GM21723 (cell line): ENCODE measurements at regions not wholly inside any gene's neighbourhood (a gene's known extent, or its start where the extent isn't known, plus 50 kb on each side); places are given as distances from the start of the nearest gene placed in this dataset.

Experiments
- ATAC-seq: cut with Tn5 transposase; IDR thresholded peaks from one replicate; pipeline ENCODE4 v1.9.1; 2021; ENCODE audit warnings: mild to moderate bottlenecking, moderate library complexity; ENCODE audit not compliant: unreplicated experiment

DNA sequence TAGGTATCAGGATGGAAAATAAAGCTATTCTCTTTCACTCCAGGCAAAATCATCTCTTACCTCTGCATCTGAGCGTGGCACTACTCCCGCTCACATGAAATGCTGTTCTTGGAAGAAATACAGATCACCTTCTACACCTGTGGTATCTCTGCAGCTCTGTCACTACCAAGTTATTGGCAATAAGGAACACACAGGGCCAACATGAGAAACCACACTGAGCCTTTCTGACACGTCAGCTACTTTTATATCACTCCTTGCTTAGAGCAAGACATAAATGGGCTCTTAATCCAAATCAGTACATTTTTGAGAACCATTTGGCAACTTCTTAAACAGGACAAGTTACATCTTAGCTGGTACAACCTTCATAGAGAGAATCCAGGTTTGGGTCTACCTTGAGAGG, 101.8 kb upstream of the GUCY1A1 start:
- no peak for ATAC-seq

DNA sequence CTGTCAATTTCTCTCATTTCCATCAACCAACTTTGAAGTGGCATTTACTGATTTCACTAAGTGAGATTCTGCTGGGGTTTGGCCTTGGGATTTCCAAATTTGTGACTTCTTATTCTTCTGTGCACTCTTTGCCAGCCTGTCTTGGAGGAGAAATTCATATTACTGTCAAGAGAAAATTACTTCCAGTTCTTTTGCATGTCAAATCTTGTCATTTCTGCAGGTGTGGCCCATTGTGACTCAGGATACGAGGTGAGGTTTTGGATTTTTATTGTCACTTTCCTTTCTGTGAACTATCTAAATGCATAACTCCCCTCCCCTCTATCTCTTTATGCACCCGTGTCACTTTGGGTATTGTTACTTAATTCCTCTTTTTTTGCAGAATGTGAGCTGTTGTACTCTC, 102.6 kb upstream of the GUCY1A1 start:
- ATAC-seq: no peak

DNA sequence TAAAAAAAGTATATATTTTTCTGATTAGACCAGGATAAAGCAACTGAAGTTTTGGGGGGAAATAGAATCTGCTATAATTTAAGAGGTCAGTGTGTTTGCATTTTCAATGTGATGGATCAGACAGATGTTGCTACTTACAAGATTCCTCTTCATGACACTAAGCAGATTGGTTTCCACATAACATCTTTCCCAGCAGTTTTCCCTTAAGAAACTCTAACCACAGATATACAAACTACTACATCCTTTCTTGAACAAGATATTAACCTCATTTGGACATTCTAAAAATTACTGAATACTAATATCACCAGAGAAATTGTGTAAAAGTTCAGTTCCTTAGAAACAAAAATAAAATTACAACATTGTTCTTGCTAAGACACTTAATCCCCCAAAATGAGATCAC, 106.7 kb upstream of the GUCY1A1 start:
- no peak for ATAC-seq

DNA sequence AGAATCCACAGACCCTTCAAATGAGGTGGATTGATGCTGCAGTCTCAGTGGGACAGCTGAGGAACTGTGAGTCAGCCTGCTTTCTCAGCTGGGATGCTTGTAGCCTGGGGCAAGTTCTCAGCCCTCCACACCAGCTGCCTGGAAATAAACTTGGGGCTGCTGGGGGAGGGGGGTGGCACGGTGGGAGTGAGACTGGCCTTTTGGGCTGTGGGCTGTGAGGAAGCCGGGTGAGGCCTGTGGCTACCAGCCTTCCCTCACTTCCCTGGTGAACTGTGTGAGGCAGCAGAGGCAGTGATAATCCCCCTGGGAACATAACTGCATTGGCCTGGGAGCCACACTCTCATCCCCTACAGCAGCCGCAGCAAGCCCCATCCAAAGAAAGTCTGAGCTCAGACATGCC, 114.5 kb upstream of the GUCY1A1 start:
- no peak for ATAC-seq

DNA sequence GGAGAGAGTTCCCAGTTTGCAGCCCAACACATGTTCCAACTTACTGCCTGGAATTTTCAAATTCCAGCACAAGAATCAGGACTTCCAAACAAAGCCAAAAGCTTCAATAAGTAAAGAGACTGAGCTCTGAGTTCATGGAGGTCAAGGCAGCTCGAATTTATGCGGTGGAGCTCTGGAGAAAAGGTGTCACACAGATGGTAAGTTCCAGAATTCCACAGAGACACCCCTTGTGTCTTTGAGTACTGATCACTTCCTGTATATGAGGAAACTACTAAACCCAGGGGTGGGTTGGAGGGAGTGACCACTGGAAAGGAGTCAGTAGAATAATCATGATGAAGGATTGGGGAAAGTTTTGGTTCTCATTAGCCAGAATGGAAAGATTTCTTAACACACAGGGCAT, 118.5 kb upstream of the GUCY1A1 start:
- no peak for ATAC-seq

DNA sequence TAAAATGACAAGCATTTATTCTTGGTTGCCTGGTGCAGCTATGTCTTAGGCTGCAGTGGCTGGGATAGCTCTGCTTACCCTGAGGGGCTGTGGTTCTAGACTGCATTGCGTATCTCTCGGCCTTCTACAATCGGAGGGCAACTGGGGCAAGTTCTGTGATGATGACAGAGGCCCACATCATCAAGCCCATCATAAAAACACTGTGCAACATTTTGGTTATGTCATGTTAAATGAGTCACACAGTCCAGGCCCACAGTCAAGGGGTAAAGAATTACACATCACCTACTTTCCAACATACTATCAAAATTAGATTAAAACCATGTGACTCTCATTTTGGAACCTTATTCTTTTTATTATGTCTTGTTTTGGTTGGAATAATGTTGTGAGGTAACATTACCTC, 120.2 kb upstream of the GUCY1A1 start:
- no peak for ATAC-seq

DNA sequence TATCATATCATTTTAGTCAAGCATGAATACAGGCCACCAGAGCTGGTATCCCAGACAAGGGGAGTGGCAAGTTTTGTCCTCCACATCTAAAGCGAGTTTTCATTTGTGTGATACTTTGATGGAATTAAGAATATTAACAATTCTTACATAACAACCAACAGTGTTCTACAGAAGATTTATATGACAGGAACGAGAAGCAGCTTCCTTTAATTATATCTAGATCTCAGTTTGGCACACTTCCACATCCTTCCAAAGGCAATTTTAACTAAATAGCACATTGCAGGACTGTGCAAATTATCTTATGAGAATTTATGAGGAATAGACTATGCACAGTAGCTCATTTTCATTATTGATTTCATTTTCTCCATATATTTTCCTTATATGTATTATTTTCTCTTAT, 121.2 kb upstream of the GUCY1A1 start:
- ATAC-seq: no peak

DNA sequence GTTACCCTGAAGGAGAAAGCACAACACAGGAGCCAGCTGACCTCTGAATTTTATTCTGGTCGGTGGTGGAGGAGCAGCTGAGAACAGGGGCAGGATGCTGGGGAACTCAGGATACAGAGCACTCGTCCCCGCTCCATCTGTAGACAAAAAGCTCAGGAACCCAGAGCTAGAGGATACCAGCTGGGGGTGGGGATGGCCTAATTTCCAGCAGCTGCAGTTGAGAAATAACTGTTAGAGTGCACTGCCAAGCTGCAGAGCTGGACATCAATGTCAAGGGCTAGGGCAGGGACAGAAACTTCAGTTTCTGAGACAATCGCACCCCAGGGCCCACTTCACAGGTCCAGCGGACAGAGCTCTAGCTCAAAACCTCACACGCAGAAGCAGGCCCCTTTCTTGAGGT, 122.1 kb upstream of the GUCY1A1 start:
- no peak for ATAC-seq

DNA sequence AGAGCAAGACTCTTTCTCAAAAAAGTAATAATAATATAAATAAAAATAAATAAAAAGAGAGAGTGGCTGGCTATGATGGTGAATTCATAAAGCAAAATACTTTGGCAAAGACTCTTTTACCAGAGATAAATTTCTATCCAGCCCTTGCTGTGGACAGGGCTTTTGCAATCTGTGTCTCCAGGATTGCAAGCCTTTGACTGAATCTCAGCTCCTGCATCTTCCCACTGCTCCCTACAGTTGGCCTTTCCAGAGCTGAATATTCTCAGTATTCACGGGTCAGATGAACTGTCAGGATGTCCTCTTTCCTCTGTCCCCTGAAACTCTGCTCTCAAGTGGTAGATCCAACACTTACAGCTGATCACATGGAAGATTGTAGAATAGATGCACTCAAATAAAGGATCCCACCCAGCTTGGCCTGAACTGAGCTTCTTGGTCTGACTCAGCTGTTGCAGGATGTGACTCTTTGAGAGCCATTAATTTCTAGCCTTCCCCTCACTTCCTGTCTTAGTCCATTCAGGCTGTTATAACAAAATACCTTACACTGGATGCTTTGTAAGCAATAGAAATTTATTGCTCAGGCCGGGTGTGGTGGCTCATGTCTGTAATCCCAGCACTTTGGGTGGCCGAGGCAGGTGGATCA, 123.4 kb upstream of the GUCY1A1 start:
- no peak for ATAC-seq

DNA sequence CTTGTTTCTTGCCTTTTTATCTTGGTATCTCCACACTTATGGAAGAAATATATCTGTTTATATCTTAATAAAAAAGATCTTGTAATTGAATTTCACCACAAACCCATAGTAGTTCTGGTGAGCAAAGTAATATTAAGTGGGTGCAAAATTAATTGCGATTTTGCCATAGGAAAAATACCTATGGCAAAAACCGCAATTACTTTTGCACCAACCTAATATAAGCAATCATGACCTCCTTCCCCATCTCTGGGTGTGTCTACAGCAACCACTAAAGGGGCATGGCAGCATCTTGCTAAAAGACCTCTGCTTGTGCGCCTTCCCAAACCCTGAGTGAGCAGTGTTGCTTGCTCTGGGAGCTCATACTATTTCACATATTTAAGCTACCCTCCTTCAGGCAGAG, 124.2 kb upstream of the GUCY1A1 start:
- ATAC-seq: no peak

DNA sequence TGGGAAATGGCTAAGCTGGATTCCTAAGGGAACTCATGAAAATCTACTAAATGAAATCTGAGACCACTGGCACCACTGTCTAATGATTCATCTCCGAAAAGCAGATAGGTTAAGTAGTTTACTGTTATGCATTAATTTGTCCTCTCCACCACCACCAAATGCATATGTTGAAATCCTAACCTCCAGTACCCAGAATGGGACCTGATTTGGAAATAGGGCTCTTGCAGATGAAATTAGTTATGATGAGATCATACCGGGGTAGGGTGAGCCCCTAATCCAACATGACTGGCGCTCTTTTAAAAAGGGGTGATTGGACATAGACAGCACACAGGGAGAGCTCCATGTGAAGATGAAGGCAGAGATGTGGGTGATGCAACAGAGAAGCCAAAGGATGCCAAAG, 124.9 kb upstream of the GUCY1A1 start:
- no peak for ATAC-seq

DNA sequence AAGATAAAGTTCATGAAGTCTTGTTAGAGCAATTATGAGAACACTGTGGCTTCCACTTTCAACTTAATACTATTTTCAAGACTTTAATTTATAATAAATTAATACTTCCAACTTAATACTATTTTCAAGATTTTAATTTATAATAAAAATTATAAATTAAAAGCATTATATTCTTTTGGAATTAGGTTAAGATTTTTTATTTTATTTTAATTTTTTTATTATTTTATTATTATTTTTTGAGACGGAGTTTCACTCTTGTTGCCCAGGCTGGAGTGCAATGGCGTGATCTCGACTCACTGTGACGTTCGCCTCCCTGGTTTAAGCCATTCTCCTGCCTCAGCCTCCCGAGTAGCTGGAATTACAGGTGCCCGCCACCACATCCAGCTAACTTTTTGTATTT, 126.0 kb upstream of the GUCY1A1 start:
- no peak for ATAC-seq

DNA sequence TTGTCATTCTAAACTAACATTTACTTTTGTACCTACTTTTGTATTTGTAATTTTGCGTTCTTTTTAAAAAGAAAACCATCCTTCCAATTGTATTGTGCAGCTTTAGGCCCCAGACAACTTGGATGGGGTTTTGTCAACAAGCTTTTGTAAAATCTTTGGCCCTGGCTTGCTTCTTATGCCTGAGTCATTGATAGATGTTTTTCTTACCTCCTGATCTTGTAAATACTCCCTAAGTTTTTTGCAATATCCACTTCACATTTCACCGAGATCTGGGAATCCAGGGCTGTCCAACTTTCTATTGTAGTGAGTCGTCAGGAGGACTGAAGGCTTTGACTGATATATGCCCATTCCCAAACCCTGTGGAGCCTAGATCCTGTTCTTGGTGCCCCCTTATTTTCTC, 126.9 kb upstream of the GUCY1A1 start:
- ATAC-seq: no peak

DNA sequence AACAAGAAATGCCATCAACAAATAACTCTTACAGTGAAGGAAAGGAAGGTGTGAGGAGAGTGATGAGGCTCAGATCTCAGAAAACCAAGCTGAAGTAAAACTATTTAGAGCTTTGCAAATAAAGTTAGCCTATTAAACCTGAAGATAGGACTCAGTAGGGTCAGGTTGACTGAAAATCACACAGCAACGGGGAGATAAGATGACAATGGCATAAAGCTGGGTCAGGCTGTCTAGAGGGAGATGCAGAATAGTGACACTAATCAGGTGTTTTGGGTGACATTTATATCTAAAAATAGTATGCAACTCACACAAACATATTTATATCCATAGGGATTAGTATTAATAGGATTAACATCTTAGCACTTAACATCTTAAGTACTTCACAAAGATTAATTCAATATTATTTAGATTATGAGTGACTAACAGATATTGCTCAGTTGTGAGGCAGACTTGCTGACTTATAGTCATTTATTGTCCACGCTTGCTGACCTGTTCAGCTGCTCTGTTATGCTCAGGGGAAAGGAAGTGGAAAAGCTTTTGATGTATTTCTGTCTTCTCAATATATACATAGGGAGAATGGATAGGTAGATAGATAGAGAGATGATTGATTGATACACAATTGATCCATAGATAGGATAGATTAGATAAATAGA, 130.7 kb upstream of the GUCY1A1 start:
- ATAC-seq: no peak

DNA sequence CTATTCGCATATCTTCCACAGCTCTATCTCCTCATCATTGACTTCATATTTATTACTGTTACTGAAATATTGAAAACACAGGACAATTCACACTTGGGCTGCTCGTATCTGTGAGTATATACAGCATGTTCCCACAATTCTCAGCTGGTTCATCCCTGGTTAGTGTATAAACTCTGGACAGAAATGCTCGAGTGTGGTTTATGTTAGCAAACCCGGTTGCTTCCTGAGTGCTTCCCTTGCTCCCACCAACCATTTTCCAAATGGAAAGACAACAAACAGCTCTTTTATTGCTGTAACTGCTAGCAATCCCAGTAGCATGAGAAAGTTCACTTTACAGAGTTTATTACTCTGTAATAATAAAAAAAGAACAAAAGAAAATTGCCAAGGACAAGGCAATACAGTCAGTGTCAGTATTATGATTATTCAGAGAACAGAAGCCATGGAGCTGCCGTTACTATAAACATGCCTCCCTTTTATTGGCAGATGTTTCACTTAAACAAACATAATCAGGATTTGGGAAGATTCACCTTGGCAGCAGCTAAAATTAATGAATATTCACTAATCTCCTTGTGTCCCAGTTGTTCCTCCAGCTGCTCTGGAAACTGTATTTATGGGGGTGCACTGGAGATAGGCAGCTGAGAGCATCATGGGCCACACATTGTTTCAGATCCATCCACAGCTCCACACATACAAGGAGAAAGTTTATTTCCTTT, 134.1 kb upstream of the GUCY1A1 start:
- no peak for ATAC-seq

DNA sequence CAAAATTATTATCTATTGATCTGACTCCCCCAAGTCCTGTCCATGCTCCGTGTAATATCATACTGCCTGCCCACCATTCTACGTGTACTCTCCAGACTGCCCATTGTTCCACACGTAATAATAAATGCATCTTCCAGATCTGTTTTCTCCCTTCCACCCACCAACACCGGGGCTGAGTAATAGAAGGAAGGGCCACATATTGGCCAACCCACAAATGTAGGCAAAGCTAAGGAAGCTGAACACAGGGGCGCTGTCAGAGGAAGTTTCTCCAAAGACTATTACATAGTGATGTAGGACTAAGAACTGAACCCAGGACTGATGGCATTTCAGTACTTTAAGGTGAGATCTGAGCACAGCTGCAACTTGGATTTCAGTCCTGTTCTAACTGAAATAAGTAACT, 135.8 kb upstream of the GUCY1A1 start:
- no peak for ATAC-seq

DNA sequence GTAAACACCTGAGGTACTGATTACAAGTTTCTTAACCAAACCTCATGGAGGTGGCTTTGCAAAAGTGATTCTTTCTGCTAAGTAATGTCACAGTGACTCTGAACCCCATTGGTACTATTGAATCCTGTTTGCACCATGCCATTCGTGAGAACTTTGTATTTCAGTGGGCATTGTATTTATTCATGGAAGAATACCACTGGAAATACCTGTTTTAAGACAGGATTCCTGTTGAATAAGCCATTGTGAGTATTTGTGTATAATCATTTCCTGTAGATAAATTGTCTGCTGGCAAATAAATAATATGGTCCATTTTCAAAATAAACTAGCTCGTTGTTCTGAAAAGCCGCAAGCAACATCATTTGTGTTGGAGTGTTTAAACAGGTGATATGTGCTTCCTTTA, 136.4 kb upstream of the GUCY1A1 start:
- ATAC-seq: no peak

DNA sequence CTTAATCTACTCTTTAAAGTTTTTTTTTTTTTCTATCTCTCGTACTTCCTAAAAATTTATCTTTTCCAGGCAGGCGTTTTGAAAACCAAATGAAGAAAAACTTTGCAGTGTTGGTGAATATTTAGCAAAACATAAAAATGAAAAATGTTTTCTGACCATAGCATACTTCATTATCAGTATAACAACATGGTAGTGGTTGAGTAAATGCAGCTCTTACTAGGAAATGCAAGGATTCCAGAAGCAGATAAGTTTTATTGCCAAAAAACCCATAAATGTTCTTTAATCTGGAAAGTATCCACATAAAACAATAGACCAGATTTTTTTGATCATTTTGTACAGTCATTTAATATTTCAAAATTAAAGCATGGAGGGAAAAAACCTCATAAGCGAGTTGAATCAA, 136.9 kb upstream of the GUCY1A1 start:
- no peak for ATAC-seq

DNA sequence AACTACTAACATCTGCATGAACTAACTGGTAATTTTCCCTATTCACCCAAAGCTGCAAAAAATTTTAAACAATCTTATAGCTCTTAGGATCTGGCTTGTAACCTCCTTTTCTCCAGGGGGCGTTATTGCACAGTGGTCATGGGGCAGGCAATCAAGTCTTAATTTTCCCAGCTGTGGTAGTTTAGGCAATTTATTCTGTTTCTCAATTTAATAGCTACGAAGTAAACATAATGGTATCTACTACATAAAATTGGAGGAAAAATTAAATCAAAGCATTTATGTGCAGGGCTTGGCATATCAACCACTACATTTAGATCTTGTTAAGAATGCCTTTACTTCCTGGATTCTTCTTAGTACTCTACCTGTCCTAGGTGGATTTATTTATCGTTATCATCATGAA, 137.4 kb upstream of the GUCY1A1 start:
- ATAC-seq: no peak

DNA sequence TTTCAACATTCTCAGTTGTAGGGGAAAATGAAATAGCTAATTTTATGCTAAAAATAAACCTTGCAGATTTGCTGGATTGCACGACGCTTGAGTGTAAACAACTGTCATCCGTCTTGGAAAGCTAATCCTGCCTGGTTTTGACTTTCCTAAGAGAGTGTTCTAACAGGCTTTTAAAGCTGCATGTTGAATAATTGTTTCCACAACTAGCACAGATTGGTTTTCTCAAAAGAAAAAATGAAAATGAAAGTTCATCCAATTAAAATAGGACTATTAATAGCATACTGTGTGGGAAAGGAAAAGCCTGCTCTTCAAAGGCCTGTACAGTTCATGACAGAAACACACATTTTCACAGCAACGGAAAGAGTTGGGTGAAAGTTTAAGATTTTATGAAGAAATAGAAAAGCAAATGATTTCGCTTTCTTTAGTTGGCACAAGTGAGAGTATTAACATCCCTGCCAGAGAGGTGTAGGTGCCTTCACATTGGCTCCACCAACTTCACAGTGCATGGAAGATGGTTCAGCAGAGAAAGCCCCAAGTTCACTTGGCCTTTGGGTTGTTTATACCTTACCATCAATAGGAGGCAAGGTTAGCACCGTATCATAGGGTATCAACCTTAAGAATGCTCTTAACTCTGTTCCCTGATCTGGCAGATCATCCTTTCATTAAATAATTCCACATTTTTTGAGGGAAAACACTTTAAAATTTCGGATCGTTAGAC, 140.0 kb upstream of the GUCY1A1 start:
- ATAC-seq: no peak

DNA sequence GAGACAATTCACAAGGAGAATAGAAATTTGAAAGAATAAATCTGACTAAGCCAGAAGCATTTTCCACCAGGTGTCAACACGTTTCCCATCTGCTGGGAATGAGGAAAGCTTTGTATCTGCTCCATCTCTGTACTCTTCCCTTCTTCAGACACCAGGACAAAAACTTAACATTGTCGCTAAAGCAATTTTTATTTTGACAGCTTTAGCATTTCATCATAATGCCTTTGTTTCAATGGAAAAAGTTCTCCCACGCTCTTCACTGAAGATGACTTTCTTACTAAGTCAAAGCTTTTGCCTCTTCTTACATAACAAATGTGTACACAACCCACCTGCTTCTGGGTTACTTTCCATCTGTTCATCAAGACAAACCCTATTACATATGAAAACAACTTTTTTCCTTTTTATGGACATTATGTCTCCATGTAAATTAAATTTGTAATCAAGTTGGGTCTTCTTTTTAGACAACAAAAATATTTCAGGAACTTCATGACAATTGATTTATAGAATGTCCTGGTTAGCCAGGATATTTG, 141.7 kb upstream of the GUCY1A1 start:
- ATAC-seq: no peak

DNA sequence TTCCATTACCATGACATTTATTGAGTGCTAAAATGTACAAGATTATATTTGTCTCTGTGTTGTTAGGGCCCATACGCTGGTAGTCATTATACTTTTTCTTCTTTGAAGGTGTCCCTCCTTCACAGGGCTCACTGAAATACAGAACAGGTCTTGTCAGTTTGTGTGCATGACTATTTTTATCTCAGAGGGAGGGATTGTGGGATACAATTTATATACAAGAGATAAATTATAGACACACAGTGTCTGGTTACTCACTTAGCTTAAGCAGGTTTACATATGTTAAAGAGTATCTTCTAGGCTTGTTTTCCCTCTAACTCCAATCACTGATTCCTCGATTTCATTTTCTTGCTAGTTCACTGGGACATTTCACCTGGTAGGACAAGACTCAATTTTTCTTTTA, 143.3 kb upstream of the GUCY1A1 start:
- no peak for ATAC-seq
